T-helper 2 cell treated with Interferon-gamma antibody and Interleukin-4, amounts not matched to agents 5 μg/mL and 100 μg/mL, for 36 hours (primary cell): ENCODE measurements at regions not wholly inside any gene's neighbourhood (a gene's known extent, or its start where the extent isn't known, plus 50 kb on each side); places are given as distances from the start of the nearest gene placed in this dataset.

Experiments used
- DNase-seq: peaks from one replicate; pipeline ENCODE4 v3.0.0; 2021; ENCODE audit warnings: low spot score
- H3K27ac Mint-ChIP-seq: one replicate; pipeline ENCODE4 v1.8.0; 2021; ENCODE audit warnings: mild to moderate bottlenecking, mixed read lengths
- H3K27me3 Mint-ChIP-seq: one replicate; pipeline ENCODE4 v1.8.0; 2021; ENCODE audit warnings: low read depth, mixed read lengths
- H3K36me3 Mint-ChIP-seq: one replicate; pipeline ENCODE4 v1.8.0; 2021; ENCODE audit warnings: low read depth, mixed read lengths
- H3K4me1 Mint-ChIP-seq: one replicate; pipeline ENCODE4 v1.8.0; 2021; ENCODE audit warnings: low read depth, mixed read lengths
- H3K4me3 Mint-ChIP-seq: one replicate; pipeline ENCODE4 v1.8.0; 2022; ENCODE audit warnings: mild to moderate bottlenecking, moderate library complexity, mixed read lengths
- H3K9me3 Mint-ChIP-seq: one replicate; pipeline ENCODE4 v1.8.0; 2021; ENCODE audit warnings: mixed read lengths

GRCh38 chr6:97654674-97655073 is 371.7 kb upstream of the MMS22L start:
- no peak for DNase-seq
- Mint-ChIP-seq H3K4me3 (no peak overlapping the region), H3K27ac (no peak overlapping the region), H3K9me3 (no peaks in the 10 kb centered on the region), H3K4me1 (no peaks in the 10 kb centered on the region), H3K27me3 (no peaks in the 10 kb centered on the region), H3K36me3 (no peaks in the 10 kb centered on the region)

GRCh38 chr6:97656236-97656635 is 373.2 kb upstream of the MMS22L start:
- Mint-ChIP-seq H3K4me1 (no peaks in the 10 kb centered on the region), H3K9me3 (no peaks in the 10 kb centered on the region), H3K27ac (no peak overlapping the region), H3K4me3 (no peak overlapping the region), H3K27me3 (no peaks in the 10 kb centered on the region), H3K36me3 (no peaks in the 10 kb centered on the region)
- DNase-seq, result no peak

GRCh38 chr6:97656706-97657350 is 373.8 kb upstream of the MMS22L start:
- Mint-ChIP-seq H3K4me3 (no peak overlapping the region), H3K36me3 (no peaks in the 10 kb centered on the region), H3K27ac (no peak overlapping the region), H3K9me3 (no peaks in the 10 kb centered on the region), H3K4me1 (no peaks in the 10 kb centered on the region), H3K27me3 (no peaks in the 10 kb centered on the region)
- no peak for DNase-seq

DNA sequence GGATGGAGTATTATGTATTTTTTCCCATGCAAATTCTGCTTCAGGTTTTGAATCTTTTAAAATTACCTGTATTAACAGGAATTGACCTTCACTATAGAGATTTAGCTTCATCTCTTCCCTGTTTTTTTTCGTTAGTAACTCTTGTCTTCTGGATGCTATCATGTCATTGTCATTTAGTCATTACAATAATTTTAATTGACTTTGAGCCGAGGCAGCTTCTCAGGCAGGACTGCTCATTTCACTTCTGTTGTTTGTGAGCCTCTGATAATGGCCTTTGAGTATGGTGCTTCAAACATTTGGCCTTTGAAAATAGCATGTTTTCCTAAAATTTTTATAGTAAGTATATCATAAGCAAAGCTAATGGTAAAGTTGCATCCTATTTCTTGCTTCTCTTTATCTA is 375.1 kb upstream of the MMS22L start:
- Mint-ChIP-seq H3K36me3 (no peaks in the 10 kb centered on the region), H3K9me3 (no peaks in the 10 kb centered on the region)

GRCh38 chr6:97663252-97663651 is 380.2 kb upstream of the MMS22L start:
- H3K4me3 Mint-ChIP-seq, result no peak overlapping the region
- no peak for DNase-seq
- no peak overlapping the region for H3K27ac Mint-ChIP-seq
- no peaks in the 10 kb centered on the region for H3K4me1 Mint-ChIP-seq
- peaks cover 7% of the 10 kb centered on the region for H3K27me3 Mint-ChIP-seq
- H3K36me3 Mint-ChIP-seq, result no peaks in the 10 kb centered on the region
- H3K9me3 Mint-ChIP-seq, result no peaks in the 10 kb centered on the region

More for the DNA sequence above, 375.1 kb upstream of the MMS22L start:
- H3K27me3 Mint-ChIP-seq, result peaks cover 4% of the 10 kb centered on the region
- no peak overlapping the region for H3K4me3 Mint-ChIP-seq
- no peak for DNase-seq
- no peak overlapping the region for H3K27ac Mint-ChIP-seq
- H3K4me1 Mint-ChIP-seq, result no peaks in the 10 kb centered on the region

- Mint-ChIP-seq H3K27me3 (peaks cover 7% of the 10 kb centered on the region), H3K4me3 (no peak overlapping the region), H3K9me3 (no peaks in the 10 kb centered on the region), H3K36me3 (no peaks in the 10 kb centered on the region), H3K27ac (no peak overlapping the region), H3K4me1 (no peaks in the 10 kb centered on the region)
- no peak for DNase-seq
Measured at GRCh38 chr6:97665446-97665845, 382.4 kb upstream of the MMS22L start.

GRCh38 chr6:97666889-97667288 is 383.9 kb upstream of the MMS22L start:
- no peak for DNase-seq
- no peaks in the 10 kb centered on the region for H3K36me3 Mint-ChIP-seq
- H3K4me1 Mint-ChIP-seq, result no peaks in the 10 kb centered on the region
- peaks cover 7% of the 10 kb centered on the region for H3K27me3 Mint-ChIP-seq
- no peak overlapping the region for H3K27ac Mint-ChIP-seq
- H3K4me3 Mint-ChIP-seq, result no peak overlapping the region
- H3K9me3 Mint-ChIP-seq, result no peaks in the 10 kb centered on the region

DNA sequence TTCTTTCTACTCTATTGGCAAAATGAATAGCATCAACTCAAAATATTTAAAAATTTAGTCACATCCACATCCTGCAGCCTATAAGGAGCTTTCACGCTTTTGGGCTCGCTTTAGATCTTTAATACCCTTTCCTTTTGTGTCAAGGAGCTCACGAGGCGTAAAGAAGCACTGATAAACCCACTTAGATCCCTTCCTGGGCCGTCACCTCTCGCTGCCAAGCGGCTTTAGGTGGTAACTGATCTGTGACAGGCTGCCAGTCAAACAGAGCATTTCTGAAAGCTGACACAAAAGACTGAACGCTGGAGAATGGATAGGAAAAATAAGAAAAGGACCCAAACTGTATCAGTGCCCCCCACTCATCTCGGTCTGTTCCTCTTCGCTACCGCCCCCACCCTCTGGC is 385.7 kb upstream of the MMS22L start:
- H3K4me3 Mint-ChIP-seq, result no peak overlapping the region
- no peaks in the 10 kb centered on the region for H3K4me1 Mint-ChIP-seq
- peaks cover 2% of the 10 kb centered on the region for H3K27me3 Mint-ChIP-seq
- H3K9me3 Mint-ChIP-seq, result no peaks in the 10 kb centered on the region
- H3K27ac Mint-ChIP-seq, result no peak overlapping the region
- H3K36me3 Mint-ChIP-seq, result no peaks in the 10 kb centered on the region
- DNase-seq, result no peak

GRCh38 chr6:97669191-97670031 is 386.4 kb upstream of the MMS22L start:
- H3K36me3 Mint-ChIP-seq, result no peaks in the 10 kb centered on the region
- peaks cover 2% of the 10 kb centered on the region for H3K27me3 Mint-ChIP-seq
- no peak overlapping the region for H3K27ac Mint-ChIP-seq
- no peaks in the 10 kb centered on the region for H3K9me3 Mint-ChIP-seq
- no peaks in the 10 kb centered on the region for H3K4me1 Mint-ChIP-seq
- no peak overlapping the region for H3K4me3 Mint-ChIP-seq
- DNase-seq, result peak; percentile 73

- Mint-ChIP-seq H3K27ac (no peak overlapping the region), H3K4me3 (no peak overlapping the region), H3K36me3 (no peaks in the 10 kb centered on the region), H3K4me1 (no peaks in the 10 kb centered on the region), H3K27me3 (no peaks in the 10 kb centered on the region), H3K9me3 (no peaks in the 10 kb centered on the region)
- no peak for DNase-seq
Measured at GRCh38 chr6:97674802-97675201, 391.8 kb upstream of the MMS22L start.

DNA sequence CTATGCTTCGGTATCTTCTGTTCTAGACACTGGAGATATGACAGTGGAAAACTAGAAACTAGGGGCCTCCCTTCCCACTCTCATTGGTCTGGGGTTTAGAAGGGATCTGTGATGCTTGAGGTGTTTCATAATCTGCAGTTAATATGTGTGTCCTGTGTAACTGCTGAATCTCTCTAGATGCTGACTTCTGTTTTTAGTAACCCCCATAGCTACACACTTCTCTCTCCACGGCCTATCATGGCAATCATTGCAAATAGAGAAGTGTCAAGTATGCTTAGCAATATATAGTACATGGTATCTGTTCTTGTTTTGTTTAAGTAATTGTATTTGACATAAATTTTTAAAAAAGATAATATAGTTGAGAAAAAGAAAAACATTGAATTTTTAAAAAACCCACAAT is 394.6 kb upstream of the MMS22L start:
- Mint-ChIP-seq H3K27ac (no peak overlapping the region), H3K36me3 (no peaks in the 10 kb centered on the region), H3K9me3 (no peaks in the 10 kb centered on the region), H3K27me3 (no peaks in the 10 kb centered on the region), H3K4me3 (no peak overlapping the region), H3K4me1 (no peaks in the 10 kb centered on the region)
- DNase-seq, result no peak

GRCh38 chr6:97687916-97688315 is 404.9 kb upstream of the MMS22L start:
- no peaks in the 10 kb centered on the region for H3K4me1 Mint-ChIP-seq
- H3K27ac Mint-ChIP-seq, result no peak overlapping the region
- DNase-seq, result no peak
- H3K36me3 Mint-ChIP-seq, result no peaks in the 10 kb centered on the region
- H3K27me3 Mint-ChIP-seq, result no peaks in the 10 kb centered on the region
- no peaks in the 10 kb centered on the region for H3K9me3 Mint-ChIP-seq
- no peak overlapping the region for H3K4me3 Mint-ChIP-seq

DNA sequence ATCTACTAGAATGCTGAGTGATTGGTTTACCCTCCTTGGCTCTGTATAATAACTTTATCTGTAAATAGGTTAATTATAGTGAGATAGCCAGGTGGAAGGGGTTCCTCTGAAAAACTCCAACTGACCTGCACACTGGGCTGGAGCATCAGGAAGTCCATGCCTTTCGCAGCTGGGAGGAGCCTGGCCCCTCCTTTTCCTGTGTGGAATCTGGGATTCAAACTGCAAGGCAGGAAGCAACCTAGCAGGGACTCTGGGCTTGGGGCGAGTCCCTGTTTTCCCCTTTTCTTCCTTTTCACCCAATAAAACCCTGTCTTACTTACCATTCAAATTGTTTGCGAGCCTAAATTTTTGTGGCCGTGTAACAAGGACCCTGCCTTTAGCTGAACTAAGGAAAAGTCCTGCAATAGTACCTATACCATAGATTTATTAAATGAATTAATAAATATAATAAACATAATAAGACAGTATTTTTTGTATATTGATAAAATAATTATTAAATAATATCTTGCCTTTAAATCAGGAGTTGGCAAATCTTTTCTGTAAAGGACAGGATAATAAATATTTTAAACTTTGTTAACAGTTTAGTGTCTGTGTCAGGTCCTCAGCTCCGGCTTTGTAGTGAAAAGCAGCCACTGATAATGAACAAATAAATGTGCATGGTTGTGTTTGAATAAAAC is 406.2 kb upstream of the MMS22L start:
- H3K4me1 Mint-ChIP-seq, result no peaks in the 10 kb centered on the region
- no peaks in the 10 kb centered on the region for H3K9me3 Mint-ChIP-seq
- H3K36me3 Mint-ChIP-seq, result no peaks in the 10 kb centered on the region
- DNase-seq, result no peak
- no peak overlapping the region for H3K27ac Mint-ChIP-seq
- H3K27me3 Mint-ChIP-seq, result no peaks in the 10 kb centered on the region
- H3K4me3 Mint-ChIP-seq, result no peak overlapping the region

GRCh38 chr6:97697456-97697855 is 414.4 kb upstream of the MMS22L start:
- no peaks in the 10 kb centered on the region for H3K36me3 Mint-ChIP-seq
- no peak overlapping the region for H3K27ac Mint-ChIP-seq

More at GRCh38 chr6:97697456-97697855, 414.4 kb upstream of the MMS22L start:
- Mint-ChIP-seq H3K27me3 (no peaks in the 10 kb centered on the region), H3K4me1 (no peaks in the 10 kb centered on the region), H3K9me3 (no peaks in the 10 kb centered on the region), H3K4me3 (no peak overlapping the region)
- DNase-seq, result no peak
